HG03378 (cell line): ENCODE measurements at regions not wholly inside any gene's neighbourhood (a gene's known extent, or its start where the extent isn't known, plus 50 kb on each side); places are given as distances from the start of the nearest gene placed in this dataset.
"Not testable (repeated sequence)": the region's sequence is repeated elsewhere in the genome, so short reads cannot be mapped to it uniquely, and the experiment has no call there.

ENCODE experiments used
- ATAC-seq: cut with Tn5 transposase; IDR thresholded peaks from one replicate; pipeline ENCODE4 v1.9.1; 2021; ENCODE audit warnings: mild to moderate bottlenecking, moderate library complexity; ENCODE audit not compliant: unreplicated experiment

- peak; percentile 88 for ATAC-seq
Measured at GRCh38 chr7:20466543-20467021, 135.9 kb downstream of the ITGB8 start.

GRCh38 chr7:20470082-20470481, 139.4 kb downstream of the ITGB8 start:
- ATAC-seq, result no peak

GRCh38 chr7:20470726-20471125, 140.0 kb downstream of the ITGB8 start:
- ATAC-seq, result no peak

- ATAC-seq, result no peak
Measured at GRCh38 chr7:20474249-20474648, 141.2 kb upstream of the ABCB5 start.

- no peak for ATAC-seq
Measured at GRCh38 chr7:20475756-20476155, 139.7 kb upstream of the ABCB5 start.

GRCh38 chr7:20477067-20477466, 138.4 kb upstream of the ABCB5 start:
- no peak for ATAC-seq

GRCh38 chr7:20479706-20480105, 135.8 kb upstream of the ABCB5 start:
- ATAC-seq, result no peak

GRCh38 chr7:20482071-20482470, 133.4 kb upstream of the ABCB5 start:
- ATAC-seq, result no peak

GRCh38 chr7:20484356-20484755, 131.1 kb upstream of the ABCB5 start:
- ATAC-seq, result no peak

GRCh38 chr7:20488850-20489249, 126.6 kb upstream of the ABCB5 start:
- no peak for ATAC-seq

GRCh38 chr7:20491284-20491683, 124.2 kb upstream of the ABCB5 start:
- ATAC-seq, result no peak

GRCh38 chr7:20494566-20494965, 120.9 kb upstream of the ABCB5 start:
- ATAC-seq, result no peak

GRCh38 chr7:20501473-20501872, 114.0 kb upstream of the ABCB5 start:
- ATAC-seq, result not testable (repeated sequence)

GRCh38 chr7:20503278-20503950, 112.1 kb upstream of the ABCB5 start:
- no peak for ATAC-seq

GRCh38 chr7:20504060-20504459, 111.4 kb upstream of the ABCB5 start:
- no peak for ATAC-seq

- no peak for ATAC-seq
Measured at GRCh38 chr7:20506175-20506574, 109.3 kb upstream of the ABCB5 start.

GRCh38 chr7:20507157-20507556, 108.3 kb upstream of the ABCB5 start:
- ATAC-seq, result no peak

- ATAC-seq, result no peak
Measured at GRCh38 chr7:20508109-20508508, 107.4 kb upstream of the ABCB5 start.

- no peak for ATAC-seq
Measured at GRCh38 chr7:20509892-20510572, 105.4 kb upstream of the ABCB5 start.

- no peak for ATAC-seq
Measured at GRCh38 chr7:20510573-20510900, 104.9 kb upstream of the ABCB5 start.

- no peak for ATAC-seq
Measured at GRCh38 chr7:20513341-20513740, 102.1 kb upstream of the ABCB5 start.

- no peak for ATAC-seq
Measured at GRCh38 chr7:20513897-20514296, 101.6 kb upstream of the ABCB5 start.

- no peak for ATAC-seq
Measured at GRCh38 chr7:20514364-20514763, 101.1 kb upstream of the ABCB5 start.
